H9 (cell line): ENCODE measurements at regions not wholly inside any gene's neighbourhood (a gene's known extent, or its start where the extent isn't known, plus 50 kb on each side); places are given as distances from the start of the nearest gene placed in this dataset.

Source experiments
- DNase-seq: peaks from one replicate; pipeline ENCODE4 v3.0.0-alpha.2; 2017
- H2AFZ ChIP-seq: one replicate; pipeline ENCODE4 v1.6.1; 2013; ENCODE audit warnings: mild to moderate bottlenecking, low read length, control low read depth, moderate library complexity
- H2AK5ac ChIP-seq: 2 replicates; pipeline ENCODE4 v1.6.1; 2013; ENCODE audit warnings: low read length, control low read depth, mixed read lengths; ENCODE audit not compliant: insufficient read length
- H2BK120ac ChIP-seq: one replicate; pipeline ENCODE4 v1.6.1; 2013; ENCODE audit warnings: low read depth, mild to moderate bottlenecking, low read length, control low read depth, inconsistent platforms; ENCODE audit not compliant: poor library complexity, severe bottlenecking
- H2BK12ac ChIP-seq: 2 replicates; pipeline ENCODE4 v1.6.1; 2013; ENCODE audit warnings: low read length, control low read depth, mixed read lengths, low read depth; ENCODE audit not compliant: insufficient read length
- H2BK15ac ChIP-seq: 2 replicates; pipeline ENCODE4 v1.6.1; 2013; ENCODE audit warnings: low read depth, low read length, control low read depth
- H2BK20ac ChIP-seq: one replicate; pipeline ENCODE4 v1.6.1; 2013; ENCODE audit warnings: low read depth, mild to moderate bottlenecking, low read length, control low read depth, inconsistent platforms; ENCODE audit not compliant: poor library complexity, severe bottlenecking
- H2BK5ac ChIP-seq: 2 replicates; pipeline ENCODE4 v1.6.1; 2013; ENCODE audit warnings: low read length, control low read depth, mixed read lengths; ENCODE audit not compliant: insufficient read length
- H3K14ac ChIP-seq: 2 replicates; pipeline ENCODE4 v1.6.1; 2013; ENCODE audit warnings: low read length, control low read depth; ENCODE audit not compliant: insufficient read depth
- H3K18ac ChIP-seq: 2 replicates; pipeline ENCODE4 v1.6.1; 2013; ENCODE audit warnings: low read depth, mild to moderate bottlenecking, mixed read lengths, low read length, control low read depth; ENCODE audit not compliant: insufficient read length
- H3K23ac ChIP-seq: 2 replicates; pipeline ENCODE4 v1.6.1; 2013; ENCODE audit warnings: low read length, control low read depth, mixed read lengths, low read depth; ENCODE audit not compliant: insufficient read length
- H3K23me2 ChIP-seq: 2 replicates; pipeline ENCODE4 v1.6.1; 2013; ENCODE audit warnings: low read depth, mild to moderate bottlenecking, mixed read lengths, low read length, control low read depth; ENCODE audit not compliant: insufficient read length, poor library complexity, severe bottlenecking
- H3K27ac ChIP-seq: 2 replicates; pipeline ENCODE4 v1.5.1; 2013; ENCODE audit warnings: low read length, control low read depth, mixed read lengths, low read depth; ENCODE audit not compliant: insufficient read length
- H3K27me3 ChIP-seq: 2 replicates; pipeline ENCODE4 v1.6.1; 2013; ENCODE audit warnings: low read length, control low read depth, inconsistent platforms; ENCODE audit not compliant: insufficient read depth
- H3K4ac ChIP-seq: 2 replicates; pipeline ENCODE4 v1.6.1; 2013; ENCODE audit warnings: low read depth, mild to moderate bottlenecking, control low read depth, inconsistent platforms, low read length, moderate library complexity
- H3K4me1 ChIP-seq: 2 replicates; pipeline ENCODE4 v1.6.1; 2013; ENCODE audit warnings: low read length, control low read depth, inconsistent platforms; ENCODE audit not compliant: insufficient read depth
- H3K4me2 ChIP-seq: 2 replicates; pipeline ENCODE4 v1.6.1; 2013; ENCODE audit warnings: low read length, control low read depth, mixed read lengths; ENCODE audit not compliant: insufficient read length, insufficient read depth
- H3K56ac ChIP-seq: 2 replicates; pipeline ENCODE4 v1.6.1; 2013; ENCODE audit warnings: low read depth, mild to moderate bottlenecking, mixed read lengths, low read length, control low read depth; ENCODE audit not compliant: insufficient read length
- H3K79me1 ChIP-seq: 2 replicates; pipeline ENCODE4 v1.6.1; 2013; ENCODE audit warnings: low read depth, mild to moderate bottlenecking, moderate library complexity, low read length, control low read depth, inconsistent platforms; ENCODE audit not compliant: insufficient read depth, poor library complexity, severe bottlenecking
- H3K79me2 ChIP-seq: 2 replicates; pipeline ENCODE4 v1.6.1; 2013; ENCODE audit warnings: low read length, control low read depth, inconsistent platforms; ENCODE audit not compliant: insufficient read depth
- H3K9ac ChIP-seq: 2 replicates; pipeline ENCODE4 v1.6.1; 2013; ENCODE audit warnings: low read length, control low read depth, mixed read lengths; ENCODE audit not compliant: insufficient read length; ENCODE audit errors: extremely low read depth
- H3K9me3 ChIP-seq: one replicate; pipeline ENCODE4 v1.6.1; 2013; ENCODE audit warnings: low read depth, low read length, inconsistent platforms; ENCODE audit not compliant: control insufficient read depth
- H3T11ph ChIP-seq: one replicate; pipeline ENCODE4 v1.6.1; 2013; ENCODE audit warnings: mild to moderate bottlenecking, low read length, control low read depth, inconsistent platforms
- H4K20me1 ChIP-seq: one replicate; pipeline ENCODE4 v1.6.1; 2013; ENCODE audit not compliant: control insufficient read depth, insufficient read length, insufficient read depth
- H4K5ac ChIP-seq: 2 replicates; pipeline ENCODE4 v1.6.1; 2013; ENCODE audit warnings: low read depth, mild to moderate bottlenecking, mixed read lengths, low read length, control low read depth; ENCODE audit not compliant: insufficient read length
- H4K8ac ChIP-seq: replicated peaks from 2 replicates; pipeline ENCODE4 v1.6.1; 2013; ENCODE audit warnings: low read length, control low read depth, mixed read lengths, low read depth; ENCODE audit not compliant: insufficient read length
- H4K91ac ChIP-seq: 2 replicates; pipeline ENCODE4 v1.6.1; 2013; ENCODE audit warnings: low read depth, mild to moderate bottlenecking, moderate library complexity, mixed read lengths, low read length, control low read depth; ENCODE audit not compliant: insufficient read length
- H3K27ac Mint-ChIP-seq, 3 experiments: 2 replicates in 2 of 3; 3 replicates in 1 of 3; pipeline ENCODE4 v1.8.0; 2020 to 2021; ENCODE audit warnings: mixed read lengths in 3 of 3, mild to moderate bottlenecking in 1 of 3, moderate library complexity in 1 of 3
- H3K27me3 Mint-ChIP-seq: 2 replicates; pipeline ENCODE4 v1.8.0; 2021; ENCODE audit warnings: low read depth, mild to moderate bottlenecking, moderate library complexity, mixed read lengths
- H3K36me3 Mint-ChIP-seq, 3 experiments: 2 replicates in 2 of 3; 3 replicates in 1 of 3; pipeline ENCODE4 v1.8.0; 2020 to 2021; ENCODE audit warnings: low read depth in 3 of 3, mixed read lengths in 3 of 3; ENCODE audit not compliant: insufficient read depth in 1 of 3
- H3K4me1 Mint-ChIP-seq, 2 experiments: 2 replicates each; pipeline ENCODE4 v1.8.0; 2020; ENCODE audit warnings: mixed read lengths in 2 of 2
- H3K4me3 Mint-ChIP-seq, 2 experiments: 2 replicates in 1 of 2; 3 replicates in 1 of 2; pipeline ENCODE4 v1.8.0; 2020 to 2021; ENCODE audit warnings: mild to moderate bottlenecking in 2 of 2, mixed read lengths in 2 of 2, moderate library complexity in 1 of 2
- H3K9me3 Mint-ChIP-seq, 2 experiments: 2 replicates in 1 of 2; 3 replicates in 1 of 2; pipeline ENCODE4 v1.8.0; 2020; ENCODE audit warnings: mild to moderate bottlenecking in 2 of 2, mixed read lengths in 2 of 2, moderate library complexity in 1 of 2
- WGBS: extraction: QIAGEN DNeasy Blood & Tissue Kit; methylation state at CpG from one replicate; pipeline ENCODE4 v1.1.7; 2013; ENCODE audit warnings: missing lambda C conversion rate, low lambda C conversion rate, mixed read lengths; ENCODE audit not compliant: insufficient read length; ENCODE audit errors: extremely low coverage; 5-methylcytosine and 5-hydroxymethylcytosine counted together
- TF ChIP-seq, protein P1 (sequence below): fragments of 200-600 bp; sonication (generic); conservative IDR thresholded peaks from 3 replicates; pipeline ENCODE4 v1.8.0; 2021; ENCODE audit warnings: antibody characterized with exemption, mild to moderate bottlenecking

DNA sequence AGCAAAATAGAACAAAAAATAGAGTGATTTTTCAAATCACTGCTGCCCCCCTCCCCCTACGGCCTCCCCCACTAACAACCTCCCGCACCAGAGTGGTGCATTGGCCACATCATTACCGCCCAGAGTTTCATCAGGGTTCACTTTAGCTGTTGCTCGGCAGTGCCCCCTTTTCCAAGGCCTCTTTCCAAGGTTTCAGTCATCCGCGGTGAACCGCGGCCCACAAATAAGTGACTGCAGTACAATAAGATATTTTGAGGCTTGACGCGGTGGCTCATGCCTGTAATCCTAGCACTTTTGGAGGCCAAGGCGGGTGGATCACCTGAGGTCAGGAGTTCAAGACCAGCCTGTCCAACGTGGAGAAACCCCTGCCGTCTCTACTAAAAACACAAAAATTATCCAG, 180.0 kb downstream of the MAF start:
- H3K27ac ChIP-seq: no peak overlapping the region
- no peak overlapping the region for H2BK12ac ChIP-seq
- H3T11ph ChIP-seq: no peak overlapping the region
- H2BK20ac ChIP-seq: no peak overlapping the region
- no peaks in the 10 kb centered on the region for H3K79me1 ChIP-seq
- no peak overlapping the region for H3K9ac ChIP-seq
- no peak for DNase-seq
- H4K91ac ChIP-seq: no peak overlapping the region
- no peaks in the 10 kb centered on the region for H3K23me2 ChIP-seq
- WGBS: no CpG with 5 or more reads among the region's 13 CpGs
- no peaks in the 10 kb centered on the region for H3K27me3 ChIP-seq
- H3K9me3 ChIP-seq: no peaks in the 10 kb centered on the region
- no peak overlapping the region for H3K18ac ChIP-seq
- H2AFZ ChIP-seq: no peak overlapping the region
- no peaks in the 10 kb centered on the region for H3K79me2 ChIP-seq
- H4K5ac ChIP-seq: no peak overlapping the region
- no peaks in the 10 kb centered on the region for H3K27me3 Mint-ChIP-seq
- H2BK5ac ChIP-seq: no peak overlapping the region
- no peaks in the 10 kb centered on the region for H4K20me1 ChIP-seq
- H2BK120ac ChIP-seq: no peak overlapping the region
- H3K4me3 Mint-ChIP-seq: no peak overlapping the region
- H3K4ac ChIP-seq: no peak overlapping the region
- H3K4me2 ChIP-seq: no peak overlapping the region
- H3K23ac ChIP-seq: no peak overlapping the region
- no peaks in the 10 kb centered on the region for H3K36me3 Mint-ChIP-seq
- H3K9me3 Mint-ChIP-seq: no peaks in the 10 kb centered on the region
- H2BK15ac ChIP-seq: no peak overlapping the region
- peaks cover 30 to 36% of the 10 kb centered on the region in 2 experiments for H3K4me1 Mint-ChIP-seq
- TF ChIP-seq, protein P1, sequence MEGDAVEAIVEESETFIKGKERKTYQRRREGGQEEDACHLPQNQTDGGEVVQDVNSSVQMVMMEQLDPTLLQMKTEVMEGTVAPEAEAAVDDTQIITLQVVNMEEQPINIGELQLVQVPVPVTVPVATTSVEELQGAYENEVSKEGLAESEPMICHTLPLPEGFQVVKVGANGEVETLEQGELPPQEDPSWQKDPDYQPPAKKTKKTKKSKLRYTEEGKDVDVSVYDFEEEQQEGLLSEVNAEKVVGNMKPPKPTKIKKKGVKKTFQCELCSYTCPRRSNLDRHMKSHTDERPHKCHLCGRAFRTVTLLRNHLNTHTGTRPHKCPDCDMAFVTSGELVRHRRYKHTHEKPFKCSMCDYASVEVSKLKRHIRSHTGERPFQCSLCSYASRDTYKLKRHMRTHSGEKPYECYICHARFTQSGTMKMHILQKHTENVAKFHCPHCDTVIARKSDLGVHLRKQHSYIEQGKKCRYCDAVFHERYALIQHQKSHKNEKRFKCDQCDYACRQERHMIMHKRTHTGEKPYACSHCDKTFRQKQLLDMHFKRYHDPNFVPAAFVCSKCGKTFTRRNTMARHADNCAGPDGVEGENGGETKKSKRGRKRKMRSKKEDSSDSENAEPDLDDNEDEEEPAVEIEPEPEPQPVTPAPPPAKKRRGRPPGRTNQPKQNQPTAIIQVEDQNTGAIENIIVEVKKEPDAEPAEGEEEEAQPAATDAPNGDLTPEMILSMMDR: no peak
- H3K56ac ChIP-seq: no peak overlapping the region
- no peak overlapping the region for H3K14ac ChIP-seq
- H4K8ac ChIP-seq: no peak overlapping the region
- peak overlapping the region in 1 of 3 experiments; percentile 78; a peak in 2 of 7 replicates for H3K27ac Mint-ChIP-seq
- no peak overlapping the region for H2AK5ac ChIP-seq
- H3K4me1 ChIP-seq: 0 out of 2 replicates have a peak, but pooled peaks cover 2% of the 10 kb centered on the region
